ENCODE measurements at regions not wholly inside any gene's neighbourhood (a gene's known extent, or its start where the extent isn't known, plus 50 kb on each side); places are given as distances from the start of the nearest gene placed in this dataset.

DNA sequence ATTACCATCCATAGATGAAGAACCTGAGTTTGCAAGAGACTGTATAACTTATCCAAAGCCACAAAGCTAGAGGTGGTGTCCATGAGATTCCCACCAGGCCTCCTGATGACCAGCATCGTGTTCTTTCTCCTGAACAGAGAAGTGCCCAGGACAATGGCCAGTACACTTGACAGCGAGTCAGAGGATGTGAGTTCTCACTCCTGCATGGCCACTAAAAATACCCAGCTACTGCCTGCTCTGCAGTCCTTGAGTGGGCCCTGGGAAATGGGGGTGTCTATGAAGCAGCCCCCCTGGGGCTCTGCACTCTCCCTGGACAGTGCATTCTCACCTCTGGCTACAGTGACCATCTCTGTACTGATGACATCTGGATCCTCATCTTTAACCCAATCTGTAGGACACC lies 201.2 kb downstream of the RPLP1 start:
- TF ChIP-seq EZH2phosphoT487 (IDR thresholded peaks at IDR 0.05; ENCODE audit: low read length) (no peak), EZH2 (optimal IDR thresholded peaks at IDR 0.05; ENCODE audit: low read depth, low read length) (no peak)
- TF ChIP-seq, protein P1, sequence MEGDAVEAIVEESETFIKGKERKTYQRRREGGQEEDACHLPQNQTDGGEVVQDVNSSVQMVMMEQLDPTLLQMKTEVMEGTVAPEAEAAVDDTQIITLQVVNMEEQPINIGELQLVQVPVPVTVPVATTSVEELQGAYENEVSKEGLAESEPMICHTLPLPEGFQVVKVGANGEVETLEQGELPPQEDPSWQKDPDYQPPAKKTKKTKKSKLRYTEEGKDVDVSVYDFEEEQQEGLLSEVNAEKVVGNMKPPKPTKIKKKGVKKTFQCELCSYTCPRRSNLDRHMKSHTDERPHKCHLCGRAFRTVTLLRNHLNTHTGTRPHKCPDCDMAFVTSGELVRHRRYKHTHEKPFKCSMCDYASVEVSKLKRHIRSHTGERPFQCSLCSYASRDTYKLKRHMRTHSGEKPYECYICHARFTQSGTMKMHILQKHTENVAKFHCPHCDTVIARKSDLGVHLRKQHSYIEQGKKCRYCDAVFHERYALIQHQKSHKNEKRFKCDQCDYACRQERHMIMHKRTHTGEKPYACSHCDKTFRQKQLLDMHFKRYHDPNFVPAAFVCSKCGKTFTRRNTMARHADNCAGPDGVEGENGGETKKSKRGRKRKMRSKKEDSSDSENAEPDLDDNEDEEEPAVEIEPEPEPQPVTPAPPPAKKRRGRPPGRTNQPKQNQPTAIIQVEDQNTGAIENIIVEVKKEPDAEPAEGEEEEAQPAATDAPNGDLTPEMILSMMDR (IDR thresholded peaks at IDR 0.05; ENCODE audit: low read length): no peak

All from MM.1S (cell line).